GM19395 (cell line): ENCODE measurements at regions not wholly inside any gene's neighbourhood (a gene's known extent, or its start where the extent isn't known, plus 50 kb on each side); places are given as distances from the start of the nearest gene placed in this dataset.

ENCODE experiments used
- ATAC-seq: cut with Tn5 transposase; IDR thresholded peaks from one replicate; pipeline ENCODE4 v1.9.1; 2021; ENCODE audit warnings: mild to moderate bottlenecking, moderate library complexity; ENCODE audit not compliant: unreplicated experiment

DNA sequence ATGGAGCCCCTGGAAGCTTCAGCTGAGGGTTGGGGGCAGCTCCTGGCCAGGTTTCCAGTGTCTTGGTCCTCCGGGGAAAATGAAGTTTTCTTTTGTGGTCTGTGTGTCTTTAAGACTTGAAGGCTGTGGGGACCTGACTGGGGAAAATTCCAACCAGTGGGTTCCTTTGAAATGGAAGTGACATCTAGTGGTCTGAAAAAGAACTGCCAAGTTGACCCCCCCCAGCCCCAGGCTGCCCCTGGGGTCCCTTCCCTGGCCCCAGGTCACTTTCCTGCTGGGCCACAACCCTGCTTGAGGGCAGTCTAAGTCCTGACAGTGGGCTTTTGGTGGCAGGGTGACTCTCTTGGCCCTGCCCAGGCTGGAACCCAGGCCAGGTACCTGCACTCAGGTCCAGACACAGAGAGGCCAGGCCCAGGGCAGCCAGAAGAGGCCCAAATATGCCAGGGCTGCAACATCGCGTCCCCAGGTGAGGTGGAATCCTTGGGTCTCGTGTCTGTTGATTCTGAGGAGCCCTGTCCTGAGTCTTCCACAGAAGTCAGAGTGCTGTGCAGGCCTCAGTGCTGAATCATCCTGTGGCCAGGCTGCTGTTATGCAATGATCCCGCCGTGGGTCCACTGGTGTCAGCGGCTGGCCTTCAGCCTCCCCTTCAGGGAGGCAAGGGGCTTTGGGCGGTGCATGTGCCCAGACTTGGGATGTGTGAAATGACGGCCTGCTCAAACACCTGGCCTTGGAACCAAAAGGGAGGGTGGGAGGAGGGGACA, 68.4 kb downstream of the VEGFA start:
- no peak for ATAC-seq

DNA sequence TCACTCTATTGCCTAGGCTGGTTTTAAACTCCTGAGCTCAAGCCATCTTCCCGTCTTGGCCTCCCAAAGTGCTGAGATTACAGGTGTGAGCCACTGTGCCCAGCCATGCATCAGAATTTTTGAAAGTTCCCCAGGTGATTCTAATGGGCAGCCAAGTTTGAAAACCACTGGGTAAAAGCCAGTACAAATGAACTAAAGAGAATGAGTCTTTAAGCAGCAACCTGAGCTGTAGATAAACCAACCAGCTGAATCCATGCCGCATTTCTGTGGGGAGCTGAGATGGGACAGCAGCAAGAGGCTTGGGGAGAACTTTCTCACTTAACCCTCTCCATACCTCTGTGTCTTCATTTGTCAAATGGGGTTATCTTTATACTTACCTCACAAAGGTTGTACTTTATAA, 67.5 kb downstream of the VEGFA start:
- ATAC-seq = no peak

DNA sequence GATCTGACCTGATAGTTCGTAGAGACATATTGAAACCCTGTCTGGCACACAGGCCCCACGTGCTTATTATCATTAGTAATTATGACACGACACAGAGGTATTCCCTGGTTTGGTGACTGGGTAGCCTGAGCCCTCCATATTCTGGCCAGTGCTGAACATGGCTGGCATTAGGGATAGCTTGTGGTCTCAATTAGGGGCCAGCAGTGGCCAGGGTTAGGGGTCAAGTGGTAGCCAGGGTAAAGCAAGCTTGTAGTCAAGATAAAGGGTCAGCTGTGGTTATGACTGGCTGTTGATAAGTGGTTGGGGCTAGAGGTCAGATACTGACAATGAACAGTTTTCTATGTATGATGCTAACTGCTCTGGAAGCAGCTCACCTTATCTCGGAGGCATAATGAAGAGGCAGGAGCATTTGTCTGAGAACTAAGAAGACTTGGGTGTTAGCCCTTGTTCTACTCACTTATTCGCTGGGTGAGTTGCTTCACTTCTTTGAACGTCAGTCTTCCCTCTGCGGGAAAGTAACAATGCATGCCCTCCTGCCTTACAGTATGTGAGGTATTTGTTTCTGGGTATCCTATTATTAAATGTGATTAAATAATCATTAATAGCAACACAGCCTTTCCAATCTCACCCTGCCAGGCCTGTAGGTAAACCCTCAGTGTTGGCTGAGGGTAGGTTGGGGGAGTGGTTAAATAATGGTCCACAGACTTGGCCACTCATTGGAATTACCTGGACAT, 66.7 kb downstream of the VEGFA start:
- ATAC-seq = no peak
